GM19324 (cell line): ENCODE measurements at regions not wholly inside any gene's neighbourhood (a gene's known extent, or its start where the extent isn't known, plus 50 kb on each side); places are given as distances from the start of the nearest gene placed in this dataset.
"Not testable (repeated sequence)": the region's sequence is repeated elsewhere in the genome, so short reads cannot be mapped to it uniquely, and the experiment has no call there.

Source experiments
- ATAC-seq: cut with Tn5 transposase; IDR thresholded peaks from one replicate; pipeline ENCODE4 v1.9.1; 2021; ENCODE audit warnings: mild to moderate bottlenecking, moderate library complexity; ENCODE audit not compliant: unreplicated experiment, low FRiP score

DNA sequence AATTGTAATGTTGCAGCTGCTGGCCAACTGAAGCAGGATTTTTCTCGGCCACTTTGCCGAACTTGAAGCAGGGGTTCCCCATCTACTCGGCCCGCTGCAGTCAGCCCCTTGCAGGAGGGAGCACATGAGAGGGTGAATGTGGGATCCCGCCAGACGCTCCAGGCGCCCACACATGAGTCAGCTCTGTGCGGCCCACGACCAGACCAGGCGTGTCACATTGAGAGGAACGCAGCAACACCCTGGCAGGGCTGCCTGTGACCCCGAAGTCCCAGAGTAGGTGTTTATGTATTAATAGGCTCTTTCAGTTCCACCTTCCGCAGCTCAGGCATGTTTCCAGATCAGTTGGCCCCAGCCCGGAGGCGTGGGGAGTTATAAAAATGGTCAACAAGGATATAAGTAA, 344.7 kb upstream of the PABPC4L start:
- ATAC-seq: no peak

DNA sequence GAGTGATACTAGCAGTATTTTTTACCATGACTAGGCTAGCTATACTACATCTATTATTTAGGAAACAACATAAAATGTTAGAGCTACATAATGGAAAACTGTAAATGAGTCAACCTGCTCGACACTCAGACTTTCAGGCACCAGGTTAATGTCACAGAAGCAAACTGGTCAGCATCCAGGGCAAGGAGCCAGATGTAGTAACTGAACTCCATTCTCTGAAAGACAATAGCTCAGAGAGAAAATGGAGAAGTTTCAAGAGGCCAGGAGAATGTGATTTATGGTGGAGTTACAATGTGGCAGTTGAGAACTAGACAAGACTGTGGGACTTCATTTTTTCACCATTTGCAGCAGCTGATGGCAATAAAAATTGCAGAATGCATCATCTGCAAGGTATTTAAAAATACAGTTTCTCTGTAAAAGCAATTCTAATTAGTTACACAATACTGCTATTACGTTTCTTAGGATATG, 342.7 kb upstream of the PABPC4L start:
- no peak for ATAC-seq

DNA sequence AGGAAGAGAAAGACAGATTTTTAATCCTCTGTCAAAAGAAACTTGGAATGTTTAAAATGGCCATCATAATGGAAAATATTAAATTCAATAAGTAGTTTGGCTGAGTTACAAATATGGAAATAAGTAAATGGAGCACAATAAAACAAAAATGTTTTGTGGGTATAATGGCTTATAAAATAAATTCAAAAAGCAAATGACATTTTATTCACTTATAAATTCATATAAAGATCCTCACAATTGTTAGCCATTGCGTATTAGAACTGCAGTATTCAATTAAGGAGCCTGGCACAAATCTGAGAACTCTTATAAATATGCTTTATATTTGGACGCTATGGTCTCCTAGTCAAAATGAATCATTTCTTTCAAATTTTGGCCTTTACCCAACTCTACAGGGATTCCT, 339.0 kb upstream of the PABPC4L start:
- no peak for ATAC-seq

DNA sequence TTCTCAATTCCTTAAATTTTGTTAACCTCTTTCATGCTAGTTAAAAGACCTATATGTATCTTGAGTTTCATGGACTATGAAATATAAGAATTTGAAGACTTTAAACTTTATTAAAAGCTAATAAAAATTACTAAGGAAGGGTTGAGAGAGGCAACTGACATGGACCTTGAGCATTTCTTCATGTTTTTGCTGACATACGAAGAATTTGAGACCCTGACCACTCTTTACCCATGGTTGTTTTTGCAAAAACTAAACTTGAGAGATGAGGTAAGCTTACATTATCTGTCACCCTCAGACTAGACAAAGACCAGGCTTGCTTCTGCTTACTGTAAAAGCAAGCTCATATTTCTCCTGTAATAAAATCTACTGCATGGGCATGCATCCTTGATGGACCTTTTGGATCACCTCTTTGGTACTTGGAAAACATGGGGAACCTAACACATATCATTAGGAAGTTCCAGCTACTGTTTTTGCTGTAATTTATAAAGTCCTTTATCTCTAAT, 338.2 kb upstream of the PABPC4L start:
- no peak for ATAC-seq

DNA sequence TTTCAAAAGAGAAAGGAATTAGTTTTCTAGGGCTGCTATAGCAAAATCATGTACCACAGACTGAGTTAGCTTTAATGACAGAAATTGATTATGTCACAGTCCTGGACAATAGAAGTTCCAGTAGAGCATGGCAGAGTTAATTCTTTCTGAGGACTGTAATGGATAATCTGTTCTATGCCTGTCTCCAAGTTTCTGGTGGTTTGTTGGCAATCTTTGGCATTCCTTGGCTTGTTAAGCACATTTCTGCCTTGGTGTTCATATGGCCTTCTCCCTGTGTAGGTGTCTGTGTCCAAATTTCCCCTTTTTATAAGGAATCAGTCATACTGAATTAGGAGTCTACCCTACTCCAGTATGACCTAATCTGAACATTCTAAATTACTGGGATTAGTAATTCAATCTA, 336.1 kb upstream of the PABPC4L start:
- no peak for ATAC-seq

DNA sequence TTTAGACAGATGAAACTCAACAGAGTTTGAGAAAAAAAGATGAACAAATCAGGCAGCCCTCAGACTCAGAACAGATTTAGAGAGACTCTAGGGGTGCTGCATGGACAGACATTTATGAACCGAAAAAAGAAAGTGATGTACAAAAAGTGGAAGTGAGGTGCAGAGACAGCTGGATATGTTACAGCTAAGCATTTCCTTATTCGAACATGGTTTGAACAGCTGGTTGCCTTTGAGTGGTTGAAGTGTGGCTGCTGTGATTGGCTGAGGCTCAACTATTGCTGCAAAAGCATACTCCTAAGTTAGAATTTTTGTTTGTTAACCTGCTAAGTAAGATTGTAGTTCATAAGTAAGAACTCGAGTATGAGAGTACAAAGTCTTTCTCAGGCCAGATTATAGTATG, 331.5 kb upstream of the PABPC4L start:
- ATAC-seq: no peak

DNA sequence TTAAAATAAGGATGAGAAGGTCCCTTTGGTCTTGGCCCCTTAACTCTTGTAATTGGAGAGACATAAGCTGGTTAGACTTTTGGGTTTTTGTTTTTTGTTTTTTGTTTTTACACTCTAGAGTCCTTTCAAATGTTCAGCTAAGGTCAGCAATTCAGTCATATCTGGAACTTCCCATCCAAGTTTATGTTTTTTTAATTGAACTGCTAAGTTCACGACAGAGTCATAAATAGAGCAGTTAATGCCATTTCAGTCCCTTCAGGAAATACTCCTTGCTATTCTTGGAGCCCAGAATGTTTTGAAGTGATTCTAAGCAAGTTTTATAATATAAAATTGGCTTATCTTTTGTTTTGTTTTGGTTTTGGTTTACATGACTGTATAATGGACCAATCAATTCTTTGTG, 329.4 kb upstream of the PABPC4L start:
- no peak for ATAC-seq

DNA sequence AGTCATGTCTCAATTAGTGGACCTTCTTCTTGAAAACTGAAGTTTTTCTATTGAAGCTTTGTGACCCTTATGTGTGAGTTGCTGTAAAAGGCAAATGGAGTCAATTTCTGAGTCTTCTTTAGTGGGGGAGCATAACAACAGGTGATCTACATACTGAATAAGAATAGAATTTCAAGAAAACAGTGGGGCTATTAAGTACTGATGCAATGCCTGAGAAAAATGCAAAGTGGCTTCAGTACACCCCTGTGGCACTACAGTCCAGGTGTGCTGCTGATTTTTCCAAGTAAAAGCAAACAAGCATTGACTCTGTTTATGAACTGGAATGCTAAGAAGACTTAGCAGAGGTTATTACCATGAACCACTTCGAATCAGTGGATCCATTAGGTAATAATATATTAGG, 328.0 kb upstream of the PABPC4L start:
- no peak for ATAC-seq

DNA sequence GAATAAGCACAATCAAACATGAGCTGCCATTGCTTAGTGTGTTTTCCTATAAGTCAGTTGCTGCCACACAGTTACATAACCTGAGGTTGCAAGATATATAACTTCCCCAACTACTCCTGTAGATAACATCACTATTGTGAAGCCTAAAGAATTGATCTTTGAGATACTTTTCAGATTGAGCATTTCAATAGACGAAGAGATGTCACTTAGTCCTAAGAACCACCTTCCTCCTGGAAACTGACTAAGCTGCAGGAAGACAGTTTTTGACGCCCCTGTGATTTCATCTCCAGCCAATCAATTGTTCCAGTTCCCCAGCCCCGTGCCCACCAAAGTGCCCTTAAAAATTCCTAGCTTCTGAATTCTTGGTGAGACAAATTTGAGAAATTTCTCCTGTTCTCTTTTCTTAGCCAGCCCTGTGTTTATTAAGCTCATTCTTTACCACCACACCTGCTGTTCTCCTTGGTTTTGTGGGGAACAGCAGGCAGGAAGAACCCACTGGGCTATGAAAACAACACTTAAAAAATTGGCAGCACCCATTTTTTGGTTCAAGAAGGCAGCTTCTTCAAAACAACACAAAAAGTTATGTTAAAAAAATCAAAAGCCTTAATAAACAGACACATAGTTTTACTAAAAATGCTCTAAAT, 317.1 kb upstream of the PABPC4L start:
- no peak for ATAC-seq

DNA sequence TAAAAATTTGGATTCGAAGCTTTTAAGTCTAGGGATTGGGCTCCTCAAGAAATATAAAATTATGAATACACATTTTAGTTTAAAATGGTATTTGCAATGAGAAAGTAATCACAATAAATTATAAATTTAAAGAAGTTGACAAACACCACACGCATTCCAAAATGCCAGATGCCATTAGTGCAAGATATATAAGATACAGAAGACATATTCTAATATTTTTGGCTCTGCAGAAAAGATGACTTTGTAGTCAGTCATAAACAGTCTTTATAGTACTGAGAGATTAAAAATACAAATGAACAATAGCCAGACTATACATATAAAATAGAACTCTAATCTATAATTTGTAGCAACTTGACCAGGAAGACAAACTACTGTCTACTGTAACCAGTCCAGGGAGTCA, 309.0 kb upstream of the PABPC4L start:
- ATAC-seq: no peak

DNA sequence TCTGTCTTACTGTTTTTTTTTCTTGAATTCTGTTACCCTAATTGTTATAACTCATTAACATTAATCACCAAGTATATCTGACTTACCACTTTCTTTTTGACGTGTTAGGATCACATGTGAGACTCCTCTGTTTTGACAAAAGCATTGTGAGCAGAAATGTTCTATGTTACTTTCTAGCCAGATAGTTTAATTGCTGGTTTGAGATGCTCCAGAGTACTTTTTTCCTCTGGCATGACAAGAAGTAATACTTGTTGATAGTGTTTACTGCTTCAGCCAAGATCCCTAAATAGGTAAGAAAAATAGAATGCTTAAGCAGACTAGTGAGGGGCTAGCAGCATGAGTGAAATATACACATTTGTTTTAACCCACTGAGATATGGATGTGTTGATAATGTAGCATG, 303.9 kb upstream of the PABPC4L start:
- no peak for ATAC-seq

DNA sequence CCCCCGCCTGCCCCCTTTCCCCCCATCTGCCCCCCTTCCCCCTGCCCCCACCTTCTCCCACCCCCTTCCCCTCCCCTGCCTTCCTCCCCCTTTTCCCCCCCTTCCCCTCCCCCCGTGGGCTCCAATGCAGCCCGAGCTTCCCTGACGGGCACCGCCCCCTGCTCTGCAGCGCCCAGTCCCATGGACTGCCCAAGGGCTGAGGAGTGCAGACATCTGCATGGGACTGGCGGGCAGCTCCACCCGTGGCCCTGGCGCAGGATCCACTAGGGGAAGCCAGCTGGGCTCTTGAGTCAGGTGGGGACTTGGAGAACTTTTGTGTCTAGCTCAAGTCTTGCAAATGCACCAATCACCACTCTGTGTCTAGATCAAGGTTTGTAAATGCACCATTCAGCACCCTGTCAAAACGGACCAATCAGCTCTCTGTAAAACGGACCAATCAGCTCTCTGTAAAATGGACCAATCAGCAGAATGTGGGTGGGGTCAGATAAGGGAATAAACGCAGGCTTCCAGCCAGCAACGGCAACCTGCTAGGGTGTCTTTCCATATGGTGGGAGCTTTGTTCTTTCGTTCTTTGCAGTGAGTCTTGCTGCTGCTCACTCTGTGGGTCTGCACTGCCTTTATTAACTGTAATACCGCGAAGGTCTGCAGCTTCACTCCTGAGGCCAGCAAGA, 300.5 kb upstream of the PABPC4L start:
- ATAC-seq: no peak

DNA sequence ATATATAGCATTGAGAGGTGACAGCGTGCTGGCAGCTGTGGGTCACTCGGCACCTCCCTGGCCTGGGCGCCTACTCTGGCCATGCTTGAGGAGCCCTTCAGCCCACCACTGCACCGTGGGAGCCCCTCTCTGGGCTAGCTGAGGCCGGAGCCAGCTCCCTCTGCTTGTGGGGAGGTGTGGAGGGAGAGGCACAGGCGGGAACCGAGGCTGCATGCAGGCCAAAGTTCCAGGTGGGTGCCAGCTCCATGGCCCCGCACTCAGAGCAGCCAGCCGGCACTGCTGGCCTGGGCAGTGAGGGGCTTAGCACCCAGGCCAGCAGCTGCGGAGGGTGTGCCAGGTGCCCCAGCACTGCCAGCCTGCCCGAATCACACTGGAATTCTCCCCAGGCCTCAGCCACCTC, 299.9 kb upstream of the PABPC4L start:
- ATAC-seq: not testable (repeated sequence)

DNA sequence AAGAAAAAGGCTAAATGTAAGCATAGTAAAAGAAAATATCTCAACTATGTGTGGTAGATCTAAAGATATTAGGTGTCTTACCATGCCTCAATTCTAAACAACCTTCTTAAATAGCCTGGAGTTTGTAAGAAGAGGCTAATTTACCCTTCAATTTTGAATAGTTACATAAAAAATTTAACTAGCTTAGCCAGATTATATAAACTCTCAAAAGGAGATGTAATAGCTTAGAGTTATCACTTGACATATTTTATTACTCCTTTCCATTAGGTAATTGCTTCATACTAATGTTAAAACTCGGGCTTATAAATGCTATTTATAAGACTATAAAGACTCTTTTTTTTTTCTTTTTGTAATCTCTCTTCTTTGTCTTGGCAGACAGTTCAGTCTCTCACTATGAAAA, 297.5 kb upstream of the PABPC4L start:
- ATAC-seq: no peak

DNA sequence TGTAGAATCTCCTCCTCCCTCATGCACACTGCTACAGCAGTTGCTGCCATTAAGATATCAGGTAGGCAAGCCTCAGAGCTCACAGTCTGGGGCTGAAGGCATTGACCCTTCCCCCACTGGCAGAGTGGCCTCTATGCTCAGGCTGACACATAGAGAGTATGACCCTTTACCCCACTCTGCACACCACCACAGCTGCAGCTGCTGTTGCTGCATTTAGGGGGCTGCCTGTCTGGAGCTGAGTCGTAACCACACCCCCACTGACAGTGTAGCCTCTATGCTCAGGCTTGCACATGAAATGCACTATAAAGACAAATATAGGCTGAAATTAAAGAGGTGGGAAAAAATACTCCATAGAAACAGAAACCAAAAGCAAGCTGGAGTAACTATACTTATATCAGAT, 289.3 kb upstream of the PABPC4L start:
- ATAC-seq: no peak

DNA sequence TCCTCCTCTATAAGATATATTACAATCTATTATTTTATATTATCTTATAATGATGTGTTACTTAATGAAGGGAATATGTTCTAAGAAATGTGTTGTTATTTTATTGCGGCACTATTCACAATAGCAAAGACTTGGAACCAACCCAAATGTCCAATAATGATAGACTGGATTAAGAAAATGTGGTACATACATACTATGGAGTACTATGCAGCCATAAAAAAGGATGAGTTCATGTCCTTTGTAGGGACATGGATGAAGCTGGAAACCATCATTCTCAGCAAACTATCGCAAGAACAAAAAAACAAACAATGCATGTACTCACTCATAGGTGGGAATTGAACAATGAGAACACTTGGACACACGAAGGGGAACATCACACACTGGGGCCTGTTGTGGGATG, 281.9 kb upstream of the PABPC4L start:
- not testable (repeated sequence) for ATAC-seq

DNA sequence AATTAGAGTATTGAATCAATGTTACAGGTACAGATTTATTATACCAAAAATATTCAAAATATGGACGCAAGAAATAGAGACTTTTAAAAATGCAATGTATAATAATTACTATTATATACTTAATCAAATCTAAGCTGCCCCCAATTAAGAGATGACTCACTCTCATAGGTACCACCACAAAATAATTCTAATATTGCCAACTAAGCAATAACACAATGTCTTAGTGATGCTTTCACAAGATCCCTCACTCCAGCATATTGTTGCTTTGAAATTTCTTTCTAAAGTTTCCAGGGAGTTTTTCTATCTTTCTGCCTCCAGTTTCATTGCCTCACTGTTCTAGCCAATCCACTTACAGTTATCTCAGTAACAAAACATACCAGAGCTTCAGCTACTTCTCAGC, 270.0 kb upstream of the PABPC4L start:
- no peak for ATAC-seq

DNA sequence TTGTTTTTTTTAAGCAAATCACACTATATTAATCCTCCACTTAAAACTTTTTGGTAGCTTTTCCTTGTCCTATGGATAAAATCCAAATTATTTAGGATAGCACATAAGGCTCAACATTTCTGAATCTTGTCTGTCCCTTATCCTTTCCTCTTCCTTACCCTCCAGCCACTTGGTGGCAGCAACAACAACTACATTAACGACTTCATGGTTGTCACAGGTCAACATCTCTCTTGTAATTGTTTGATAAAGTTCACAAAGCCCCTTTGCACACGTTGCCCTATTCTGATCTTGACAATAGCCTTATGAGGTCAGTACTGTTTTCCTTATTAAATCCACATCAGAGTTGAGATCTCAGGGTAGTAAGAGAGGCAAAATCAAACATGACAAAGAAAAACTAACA, 269.0 kb upstream of the PABPC4L start:
- ATAC-seq: no peak

DNA sequence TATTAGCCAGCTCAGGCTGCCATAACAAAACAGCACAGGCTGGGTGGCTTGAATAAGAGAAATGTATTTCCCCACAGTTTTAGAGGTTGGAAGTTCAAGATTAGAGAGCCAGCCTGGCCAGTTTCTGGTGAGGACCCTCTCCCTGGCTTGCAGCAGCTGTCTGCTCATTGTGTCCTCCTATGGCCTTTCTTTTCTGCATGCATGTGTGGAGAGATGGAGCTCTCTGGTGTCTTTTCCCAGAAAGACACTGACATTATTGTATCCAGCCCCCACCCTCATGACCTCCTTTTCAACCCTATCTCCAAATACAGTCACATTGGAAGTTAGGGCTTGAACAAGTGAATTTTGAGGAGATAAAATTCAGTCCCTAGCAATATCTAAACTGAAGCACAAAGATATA, 263.8 kb upstream of the PABPC4L start:
- ATAC-seq: no peak

DNA sequence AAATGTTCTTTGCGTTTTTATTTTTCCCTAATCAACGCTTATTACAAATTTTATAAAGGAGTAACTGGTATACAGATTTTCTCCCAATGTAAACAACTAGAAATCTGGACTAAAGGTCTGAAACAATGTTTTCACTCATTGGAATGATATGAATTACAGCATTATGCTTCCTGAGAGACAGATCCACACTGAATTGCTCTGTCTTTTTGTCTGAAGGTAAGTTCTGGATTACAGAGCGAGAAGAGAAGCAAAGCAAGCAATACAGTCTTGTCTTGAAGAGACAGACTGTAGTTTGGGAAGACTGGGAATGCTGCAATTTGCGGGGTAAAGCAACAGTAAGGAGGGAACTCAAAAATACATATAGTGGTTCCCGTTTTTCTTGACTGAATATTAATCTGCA, 262.2 kb upstream of the PABPC4L start:
- no peak for ATAC-seq

DNA sequence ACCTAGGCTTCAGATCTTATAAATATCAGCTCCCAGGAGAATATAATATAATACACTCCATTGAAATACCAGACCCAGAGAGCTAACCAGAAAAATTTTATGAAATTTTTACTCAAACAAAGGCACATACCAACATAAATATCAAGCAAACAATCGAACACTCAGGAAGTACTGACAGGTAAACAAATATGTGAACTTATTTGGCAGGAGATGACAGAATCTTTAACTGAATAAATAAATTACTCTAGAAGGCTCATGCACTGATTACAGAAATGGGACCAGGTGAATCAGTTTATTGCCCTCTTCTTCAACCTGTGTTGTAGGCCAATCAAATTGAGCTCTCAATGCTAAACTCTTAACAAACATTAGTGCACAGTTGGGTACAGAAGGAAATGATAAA, 225.2 kb upstream of the PABPC4L start:
- ATAC-seq: no peak

DNA sequence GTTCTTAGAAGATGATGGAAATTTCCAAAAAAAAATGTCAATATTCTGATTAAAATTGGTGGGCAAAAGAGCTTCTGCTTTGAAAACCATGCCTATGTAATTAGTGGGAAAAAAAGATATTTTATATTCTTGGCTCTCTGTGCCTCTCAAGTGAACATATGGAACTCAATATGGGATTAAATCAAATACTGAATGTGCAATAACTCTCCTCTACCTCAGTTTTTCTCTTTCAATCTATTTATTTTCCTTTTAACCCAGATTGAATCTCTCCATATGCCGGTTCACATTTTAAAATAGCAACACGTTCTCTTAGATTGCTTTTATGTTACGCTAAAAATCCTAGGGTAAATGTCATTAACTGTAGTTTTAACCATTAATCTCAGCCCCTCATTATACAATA, 224.2 kb upstream of the PABPC4L start:
- ATAC-seq: no peak
